ENCODE measurements at regions not wholly inside any gene's neighbourhood (a gene's known extent, or its start where the extent isn't known, plus 50 kb on each side); places are given as distances from the start of the nearest gene placed in this dataset.

- intact Hi-C loops (cut with micrococcal nuclease; ENCODE audit: unreplicated experiment), result no loop called here
- POLR2A ChIA-PET, result no interaction called here
These were observed 63.8 kb upstream of the IL1R1 start for GRCh38 chr2:102078773-102079172.

DNA sequence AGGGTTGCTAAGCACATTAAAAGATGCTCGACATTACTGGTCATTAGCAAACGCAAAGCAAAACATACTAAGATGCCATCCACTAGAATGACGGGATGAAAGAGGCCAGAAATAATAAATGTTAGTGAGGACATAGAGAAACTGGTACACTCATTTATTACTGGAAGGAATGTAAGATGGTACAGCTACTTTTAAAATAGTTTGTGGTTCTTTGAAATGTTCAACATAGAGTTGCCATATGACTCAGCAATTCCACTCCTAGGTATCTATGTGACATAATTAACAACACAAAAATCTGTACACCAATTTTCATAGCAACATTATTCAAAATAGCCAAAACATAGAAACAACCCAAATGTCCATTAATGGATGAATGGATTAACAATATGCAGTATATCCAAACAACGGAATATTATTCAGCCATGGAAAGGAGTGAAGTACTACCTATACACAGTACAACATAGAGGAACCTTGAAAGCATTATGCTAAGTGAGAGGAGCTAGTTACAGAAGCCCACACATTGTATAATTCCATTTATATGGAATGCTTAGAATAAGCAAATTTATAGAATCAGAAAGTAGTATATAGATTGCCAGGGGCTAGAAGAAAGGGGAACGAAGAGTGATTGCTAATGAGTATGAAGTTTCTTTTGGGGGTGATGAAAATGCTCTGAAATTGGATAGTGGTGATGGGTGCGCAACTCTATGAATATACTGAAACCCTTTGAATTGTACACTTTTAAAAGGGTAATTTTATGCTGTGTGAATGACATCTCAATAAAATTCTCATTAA is 61.9 kb upstream of the IL1R1 start:
- H3K4me3 ChIP-seq (ENCODE audit: low read depth, low read length), result no peak overlapping the region
- no peak for DNase-seq
- Mint-ChIP-seq H3K4me1 (ENCODE audit: low read depth, unreplicated experiment) (no peaks in the 10 kb centered on the region), H3K4me3 (ENCODE audit: unreplicated experiment) (no peak overlapping the region), H3K9me3 (ENCODE audit: unreplicated experiment) (peaks cover 19% of the 10 kb centered on the region), H3K27ac (ENCODE audit: unreplicated experiment) (no peak overlapping the region), H3K27me3 (ENCODE audit: insufficient read depth, unreplicated experiment) (no peaks in the 10 kb centered on the region), H3K36me3 (ENCODE audit: insufficient read depth, unreplicated experiment) (no peaks in the 10 kb centered on the region)
- no peaks in the 10 kb centered on the region for H3K4me1 ChIP-seq
- TF ChIP-seq, protein P1, sequence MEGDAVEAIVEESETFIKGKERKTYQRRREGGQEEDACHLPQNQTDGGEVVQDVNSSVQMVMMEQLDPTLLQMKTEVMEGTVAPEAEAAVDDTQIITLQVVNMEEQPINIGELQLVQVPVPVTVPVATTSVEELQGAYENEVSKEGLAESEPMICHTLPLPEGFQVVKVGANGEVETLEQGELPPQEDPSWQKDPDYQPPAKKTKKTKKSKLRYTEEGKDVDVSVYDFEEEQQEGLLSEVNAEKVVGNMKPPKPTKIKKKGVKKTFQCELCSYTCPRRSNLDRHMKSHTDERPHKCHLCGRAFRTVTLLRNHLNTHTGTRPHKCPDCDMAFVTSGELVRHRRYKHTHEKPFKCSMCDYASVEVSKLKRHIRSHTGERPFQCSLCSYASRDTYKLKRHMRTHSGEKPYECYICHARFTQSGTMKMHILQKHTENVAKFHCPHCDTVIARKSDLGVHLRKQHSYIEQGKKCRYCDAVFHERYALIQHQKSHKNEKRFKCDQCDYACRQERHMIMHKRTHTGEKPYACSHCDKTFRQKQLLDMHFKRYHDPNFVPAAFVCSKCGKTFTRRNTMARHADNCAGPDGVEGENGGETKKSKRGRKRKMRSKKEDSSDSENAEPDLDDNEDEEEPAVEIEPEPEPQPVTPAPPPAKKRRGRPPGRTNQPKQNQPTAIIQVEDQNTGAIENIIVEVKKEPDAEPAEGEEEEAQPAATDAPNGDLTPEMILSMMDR (IDR thresholded peaks at IDR 0.05; ENCODE audit: insufficient read depth in 1 of 2, low read depth in 1 of 2, low read length in 1 of 2, severe bottlenecking in 1 of 2, unreplicated experiment in 1 of 2), result no peak
- no peaks in the 10 kb centered on the region for H3K27me3 ChIP-seq (replicated peaks; ENCODE audit: control insufficient read depth, insufficient read depth, low read length)
- peaks cover 10% of the 10 kb centered on the region; the same call in 1 of the 2 replicates for H3K9me3 ChIP-seq
- intact Hi-C loops (cut with micrococcal nuclease; ENCODE audit: unreplicated experiment), result no loop called here
- no peaks in the 10 kb centered on the region for H3K36me3 ChIP-seq (ENCODE audit: control insufficient read depth, insufficient read depth, low read length)
- CTCF ChIA-PET, result no interaction called here
- POLR2A ChIA-PET, result no interaction called here
- no TSS peak for BruUV-seq (replicated peaks)

More at GRCh38 chr2:102078773-102079172, 63.8 kb upstream of the IL1R1 start:
- Histone ChIP-seq H3K36me3 (ENCODE audit: control insufficient read depth, insufficient read depth, low read length) (no peaks in the 10 kb centered on the region), H3K27me3 (replicated peaks; ENCODE audit: control insufficient read depth, insufficient read depth, low read length) (no peaks in the 10 kb centered on the region), H3K4me1 (no peaks in the 10 kb centered on the region), H3K4me3 (ENCODE audit: low read depth, low read length) (no peak overlapping the region), H3K9me3 (peaks cover 10% of the 10 kb centered on the region; the same call in 1 of the 2 replicates)
- no peak for DNase-seq
- no peaks in the 10 kb centered on the region for H3K36me3 Mint-ChIP-seq (ENCODE audit: insufficient read depth, unreplicated experiment)
- CTCF ChIA-PET, result no interaction called here
- no peak overlapping the region for H3K4me3 Mint-ChIP-seq (ENCODE audit: unreplicated experiment)
- H3K27me3 Mint-ChIP-seq (ENCODE audit: insufficient read depth, unreplicated experiment), result no peaks in the 10 kb centered on the region
- TF ChIP-seq, protein P1 (IDR thresholded peaks at IDR 0.05; ENCODE audit: insufficient read depth in 1 of 2, low read depth in 1 of 2, low read length in 1 of 2, severe bottlenecking in 1 of 2, unreplicated experiment in 1 of 2), result no peak
- H3K27ac Mint-ChIP-seq (ENCODE audit: unreplicated experiment), result no peak overlapping the region
- no peaks in the 10 kb centered on the region for H3K4me1 Mint-ChIP-seq (ENCODE audit: low read depth, unreplicated experiment)
- BruUV-seq (replicated peaks), result no TSS peak
- peaks cover 19% of the 10 kb centered on the region for H3K9me3 Mint-ChIP-seq (ENCODE audit: unreplicated experiment)

DNA sequence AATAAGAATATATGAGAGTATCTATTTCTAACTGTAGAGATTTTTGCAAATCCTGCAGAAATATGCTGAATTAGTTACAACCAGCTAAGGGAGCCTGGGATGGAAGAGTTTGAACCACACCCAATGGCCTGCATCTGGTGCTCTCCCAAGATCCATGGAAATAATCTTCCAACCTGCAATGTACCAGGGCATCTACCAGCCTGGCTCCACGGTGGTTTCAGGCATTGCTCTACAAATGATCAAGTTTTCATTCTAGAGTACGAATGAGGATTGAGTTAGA is 61.4 kb upstream of the IL1R1 start:
- H3K4me1 ChIP-seq, result no peaks in the 10 kb centered on the region
- Mint-ChIP-seq H3K36me3 (ENCODE audit: insufficient read depth, unreplicated experiment) (no peaks in the 10 kb centered on the region), H3K4me1 (ENCODE audit: low read depth, unreplicated experiment) (no peaks in the 10 kb centered on the region), H3K27ac (ENCODE audit: unreplicated experiment) (no peak overlapping the region), H3K9me3 (ENCODE audit: unreplicated experiment) (peaks cover 19% of the 10 kb centered on the region), H3K27me3 (ENCODE audit: insufficient read depth, unreplicated experiment) (no peaks in the 10 kb centered on the region), H3K4me3 (ENCODE audit: unreplicated experiment) (no peak overlapping the region)
- no peaks in the 10 kb centered on the region for H3K36me3 ChIP-seq (ENCODE audit: control insufficient read depth, insufficient read depth, low read length)
- no TSS peak for BruUV-seq (replicated peaks)
- no peaks in the 10 kb centered on the region for H3K27me3 ChIP-seq (replicated peaks; ENCODE audit: control insufficient read depth, insufficient read depth, low read length)
- CTCF ChIA-PET, result no interaction called here
- H3K4me3 ChIP-seq (ENCODE audit: low read depth, low read length), result no peak overlapping the region
- no peak for DNase-seq
- H3K9me3 ChIP-seq, result peaks cover 10% of the 10 kb centered on the region; the same call in 1 of the 2 replicates
- TF ChIP-seq, protein P1 (IDR thresholded peaks at IDR 0.05; ENCODE audit: insufficient read depth in 1 of 2, low read depth in 1 of 2, low read length in 1 of 2, severe bottlenecking in 1 of 2, unreplicated experiment in 1 of 2), result no peak
- POLR2A ChIA-PET, result no interaction called here
- intact Hi-C loops (cut with micrococcal nuclease; ENCODE audit: unreplicated experiment), result no loop called here

Measured in Caco-2 (cell line).